ENCODE measurements at regions not wholly inside any gene's neighbourhood (a gene's known extent, or its start where the extent isn't known, plus 50 kb on each side); places are given as distances from the start of the nearest gene placed in this dataset.

DNA sequence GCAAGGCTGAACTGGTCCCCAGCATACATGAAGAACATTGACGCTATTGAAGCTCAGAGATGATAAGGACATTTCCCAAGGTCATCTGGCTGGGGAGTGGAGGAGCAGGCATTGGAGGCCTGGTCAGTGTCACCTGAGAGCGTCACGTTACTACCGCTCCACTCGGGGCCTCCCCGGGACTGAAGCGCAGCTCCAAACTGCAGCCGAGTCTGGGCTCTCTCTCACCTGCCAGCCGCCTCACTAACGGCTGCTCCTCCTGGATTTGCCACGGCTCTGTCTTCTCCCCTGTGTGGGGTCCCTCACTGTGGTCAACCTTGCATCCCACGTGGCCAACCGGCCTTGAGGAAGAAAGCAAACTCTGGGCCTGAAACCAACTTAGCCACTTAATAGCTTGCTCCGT lies 111.3 kb downstream of the ADSS2 start:
- H3K36me3 ChIP-seq (ENCODE audit: control insufficient read depth in 4 of 4, insufficient read depth in 3 of 4, low read depth in 1 of 4, low read length in 3 of 4): no peaks in the 10 kb centered on the region
- TF ChIP-seq HNF4A (conservative IDR thresholded peaks at IDR 0.05) (no peak), RXRA (IDR thresholded peaks at IDR 0.05) (no peak), GABPA (IDR thresholded peaks at IDR 0.05 in 1 of 2, conservative IDR thresholded peaks at IDR 0.05 in 1 of 2) (no peak), ATF3 (IDR thresholded peaks at IDR 0.05) (no peak), SP1 (IDR thresholded peaks at IDR 0.05) (no peak), FOXA2 (IDR thresholded peaks at IDR 0.05) (no peak), NR2F2 (IDR thresholded peaks at IDR 0.05) (no peak), RAD21 (IDR thresholded peaks at IDR 0.05) (no peak), ZBTB33 (IDR thresholded peaks at IDR 0.05) (no peak), HNF4G (IDR thresholded peaks at IDR 0.05) (no peak), FOXA1 (IDR thresholded peaks at IDR 0.05) (no peak), JUND (IDR thresholded peaks at IDR 0.05) (no peak), MAX (IDR thresholded peaks at IDR 0.05) (no peak), TAF1 (conservative IDR thresholded peaks at IDR 0.05) (no peak), YY1 (IDR thresholded peaks at IDR 0.05) (no peak), EGR1 (IDR thresholded peaks at IDR 0.05; ENCODE audit: low read depth in 2 of 2) (no peak)
- TF ChIP-seq, protein P1, sequence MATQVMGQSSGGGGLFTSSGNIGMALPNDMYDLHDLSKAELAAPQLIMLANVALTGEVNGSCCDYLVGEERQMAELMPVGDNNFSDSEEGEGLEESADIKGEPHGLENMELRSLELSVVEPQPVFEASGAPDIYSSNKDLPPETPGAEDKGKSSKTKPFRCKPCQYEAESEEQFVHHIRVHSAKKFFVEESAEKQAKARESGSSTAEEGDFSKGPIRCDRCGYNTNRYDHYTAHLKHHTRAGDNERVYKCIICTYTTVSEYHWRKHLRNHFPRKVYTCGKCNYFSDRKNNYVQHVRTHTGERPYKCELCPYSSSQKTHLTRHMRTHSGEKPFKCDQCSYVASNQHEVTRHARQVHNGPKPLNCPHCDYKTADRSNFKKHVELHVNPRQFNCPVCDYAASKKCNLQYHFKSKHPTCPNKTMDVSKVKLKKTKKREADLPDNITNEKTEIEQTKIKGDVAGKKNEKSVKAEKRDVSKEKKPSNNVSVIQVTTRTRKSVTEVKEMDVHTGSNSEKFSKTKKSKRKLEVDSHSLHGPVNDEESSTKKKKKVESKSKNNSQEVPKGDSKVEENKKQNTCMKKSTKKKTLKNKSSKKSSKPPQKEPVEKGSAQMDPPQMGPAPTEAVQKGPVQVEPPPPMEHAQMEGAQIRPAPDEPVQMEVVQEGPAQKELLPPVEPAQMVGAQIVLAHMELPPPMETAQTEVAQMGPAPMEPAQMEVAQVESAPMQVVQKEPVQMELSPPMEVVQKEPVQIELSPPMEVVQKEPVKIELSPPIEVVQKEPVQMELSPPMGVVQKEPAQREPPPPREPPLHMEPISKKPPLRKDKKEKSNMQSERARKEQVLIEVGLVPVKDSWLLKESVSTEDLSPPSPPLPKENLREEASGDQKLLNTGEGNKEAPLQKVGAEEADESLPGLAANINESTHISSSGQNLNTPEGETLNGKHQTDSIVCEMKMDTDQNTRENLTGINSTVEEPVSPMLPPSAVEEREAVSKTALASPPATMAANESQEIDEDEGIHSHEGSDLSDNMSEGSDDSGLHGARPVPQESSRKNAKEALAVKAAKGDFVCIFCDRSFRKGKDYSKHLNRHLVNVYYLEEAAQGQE (IDR thresholded peaks at IDR 0.05): no peak
- TF ChIP-seq, protein P2, sequence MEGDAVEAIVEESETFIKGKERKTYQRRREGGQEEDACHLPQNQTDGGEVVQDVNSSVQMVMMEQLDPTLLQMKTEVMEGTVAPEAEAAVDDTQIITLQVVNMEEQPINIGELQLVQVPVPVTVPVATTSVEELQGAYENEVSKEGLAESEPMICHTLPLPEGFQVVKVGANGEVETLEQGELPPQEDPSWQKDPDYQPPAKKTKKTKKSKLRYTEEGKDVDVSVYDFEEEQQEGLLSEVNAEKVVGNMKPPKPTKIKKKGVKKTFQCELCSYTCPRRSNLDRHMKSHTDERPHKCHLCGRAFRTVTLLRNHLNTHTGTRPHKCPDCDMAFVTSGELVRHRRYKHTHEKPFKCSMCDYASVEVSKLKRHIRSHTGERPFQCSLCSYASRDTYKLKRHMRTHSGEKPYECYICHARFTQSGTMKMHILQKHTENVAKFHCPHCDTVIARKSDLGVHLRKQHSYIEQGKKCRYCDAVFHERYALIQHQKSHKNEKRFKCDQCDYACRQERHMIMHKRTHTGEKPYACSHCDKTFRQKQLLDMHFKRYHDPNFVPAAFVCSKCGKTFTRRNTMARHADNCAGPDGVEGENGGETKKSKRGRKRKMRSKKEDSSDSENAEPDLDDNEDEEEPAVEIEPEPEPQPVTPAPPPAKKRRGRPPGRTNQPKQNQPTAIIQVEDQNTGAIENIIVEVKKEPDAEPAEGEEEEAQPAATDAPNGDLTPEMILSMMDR (IDR thresholded peaks at IDR 0.05; ENCODE audit: low read depth, low read length, missing input control): no peak
- H3K9ac ChIP-seq (ENCODE audit: low read depth in 1 of 2, low read length in 2 of 2): no peak overlapping the region
- H3K27ac ChIP-seq (ENCODE audit: low read depth in 1 of 2, low read length in 2 of 2): no peak overlapping the region
- DNase-seq (ENCODE audit: low spot score): no peak
- H3K4me1 ChIP-seq (ENCODE audit: control insufficient read depth in 4 of 4, insufficient read depth in 4 of 4, low read length in 3 of 4): no peaks in the 10 kb centered on the region
- 85% methylated on average over 14 of the region's 14 CpGs for WGBS
- no peaks in the 10 kb centered on the region for H3K9me3 ChIP-seq (ENCODE audit: control insufficient read depth in 4 of 4, low read length in 3 of 4)
- no peaks in the 10 kb centered on the region for H3K27me3 ChIP-seq (ENCODE audit: control insufficient read depth in 4 of 4, insufficient read depth in 4 of 4, low read length in 3 of 4)
- H3K4me3 ChIP-seq (ENCODE audit: low read depth in 1 of 3, low read length in 3 of 3): no peak overlapping the region

Measured in liver (tissue), 8 donors.